H9 (cell line): ENCODE measurements at regions not wholly inside any gene's neighbourhood (a gene's known extent, or its start where the extent isn't known, plus 50 kb on each side); places are given as distances from the start of the nearest gene placed in this dataset.

Experiments used
- DNase-seq: peaks from one replicate; pipeline ENCODE4 v3.0.0-alpha.2; 2017
- H2AFZ ChIP-seq: one replicate; pipeline ENCODE4 v1.6.1; 2013; ENCODE audit warnings: mild to moderate bottlenecking, low read length, control low read depth, moderate library complexity
- H2AK5ac ChIP-seq: 2 replicates; pipeline ENCODE4 v1.6.1; 2013; ENCODE audit warnings: low read length, control low read depth, mixed read lengths; ENCODE audit not compliant: insufficient read length
- H2BK120ac ChIP-seq: one replicate; pipeline ENCODE4 v1.6.1; 2013; ENCODE audit warnings: low read depth, mild to moderate bottlenecking, low read length, control low read depth, inconsistent platforms; ENCODE audit not compliant: poor library complexity, severe bottlenecking
- H2BK12ac ChIP-seq: 2 replicates; pipeline ENCODE4 v1.6.1; 2013; ENCODE audit warnings: low read length, control low read depth, mixed read lengths, low read depth; ENCODE audit not compliant: insufficient read length
- H2BK15ac ChIP-seq: 2 replicates; pipeline ENCODE4 v1.6.1; 2013; ENCODE audit warnings: low read depth, low read length, control low read depth
- H2BK20ac ChIP-seq: one replicate; pipeline ENCODE4 v1.6.1; 2013; ENCODE audit warnings: low read depth, mild to moderate bottlenecking, low read length, control low read depth, inconsistent platforms; ENCODE audit not compliant: poor library complexity, severe bottlenecking
- H2BK5ac ChIP-seq: 2 replicates; pipeline ENCODE4 v1.6.1; 2013; ENCODE audit warnings: low read length, control low read depth, mixed read lengths; ENCODE audit not compliant: insufficient read length
- H3K14ac ChIP-seq: 2 replicates; pipeline ENCODE4 v1.6.1; 2013; ENCODE audit warnings: low read length, control low read depth; ENCODE audit not compliant: insufficient read depth
- H3K18ac ChIP-seq: 2 replicates; pipeline ENCODE4 v1.6.1; 2013; ENCODE audit warnings: low read depth, mild to moderate bottlenecking, mixed read lengths, low read length, control low read depth; ENCODE audit not compliant: insufficient read length
- H3K23ac ChIP-seq: 2 replicates; pipeline ENCODE4 v1.6.1; 2013; ENCODE audit warnings: low read length, control low read depth, mixed read lengths, low read depth; ENCODE audit not compliant: insufficient read length
- H3K23me2 ChIP-seq: 2 replicates; pipeline ENCODE4 v1.6.1; 2013; ENCODE audit warnings: low read depth, mild to moderate bottlenecking, mixed read lengths, low read length, control low read depth; ENCODE audit not compliant: insufficient read length, poor library complexity, severe bottlenecking
- H3K27ac ChIP-seq: 2 replicates; pipeline ENCODE4 v1.5.1; 2013; ENCODE audit warnings: low read length, control low read depth, mixed read lengths, low read depth; ENCODE audit not compliant: insufficient read length
- H3K27me3 ChIP-seq: 2 replicates; pipeline ENCODE4 v1.6.1; 2013; ENCODE audit warnings: low read length, control low read depth, inconsistent platforms; ENCODE audit not compliant: insufficient read depth
- H3K4ac ChIP-seq: 2 replicates; pipeline ENCODE4 v1.6.1; 2013; ENCODE audit warnings: low read depth, mild to moderate bottlenecking, control low read depth, inconsistent platforms, low read length, moderate library complexity
- H3K4me1 ChIP-seq: 2 replicates; pipeline ENCODE4 v1.6.1; 2013; ENCODE audit warnings: low read length, control low read depth, inconsistent platforms; ENCODE audit not compliant: insufficient read depth
- H3K4me2 ChIP-seq: 2 replicates; pipeline ENCODE4 v1.6.1; 2013; ENCODE audit warnings: low read length, control low read depth, mixed read lengths; ENCODE audit not compliant: insufficient read length, insufficient read depth
- H3K56ac ChIP-seq: 2 replicates; pipeline ENCODE4 v1.6.1; 2013; ENCODE audit warnings: low read depth, mild to moderate bottlenecking, mixed read lengths, low read length, control low read depth; ENCODE audit not compliant: insufficient read length
- H3K79me1 ChIP-seq: 2 replicates; pipeline ENCODE4 v1.6.1; 2013; ENCODE audit warnings: low read depth, mild to moderate bottlenecking, moderate library complexity, low read length, control low read depth, inconsistent platforms; ENCODE audit not compliant: insufficient read depth, poor library complexity, severe bottlenecking
- H3K79me2 ChIP-seq: 2 replicates; pipeline ENCODE4 v1.6.1; 2013; ENCODE audit warnings: low read length, control low read depth, inconsistent platforms; ENCODE audit not compliant: insufficient read depth
- H3K9ac ChIP-seq: 2 replicates; pipeline ENCODE4 v1.6.1; 2013; ENCODE audit warnings: low read length, control low read depth, mixed read lengths; ENCODE audit not compliant: insufficient read length; ENCODE audit errors: extremely low read depth
- H3K9me3 ChIP-seq: one replicate; pipeline ENCODE4 v1.6.1; 2013; ENCODE audit warnings: low read depth, low read length, inconsistent platforms; ENCODE audit not compliant: control insufficient read depth
- H3T11ph ChIP-seq: one replicate; pipeline ENCODE4 v1.6.1; 2013; ENCODE audit warnings: mild to moderate bottlenecking, low read length, control low read depth, inconsistent platforms
- H4K20me1 ChIP-seq: one replicate; pipeline ENCODE4 v1.6.1; 2013; ENCODE audit not compliant: control insufficient read depth, insufficient read length, insufficient read depth
- H4K5ac ChIP-seq: 2 replicates; pipeline ENCODE4 v1.6.1; 2013; ENCODE audit warnings: low read depth, mild to moderate bottlenecking, mixed read lengths, low read length, control low read depth; ENCODE audit not compliant: insufficient read length
- H4K8ac ChIP-seq: replicated peaks from 2 replicates; pipeline ENCODE4 v1.6.1; 2013; ENCODE audit warnings: low read length, control low read depth, mixed read lengths, low read depth; ENCODE audit not compliant: insufficient read length
- H4K91ac ChIP-seq: 2 replicates; pipeline ENCODE4 v1.6.1; 2013; ENCODE audit warnings: low read depth, mild to moderate bottlenecking, moderate library complexity, mixed read lengths, low read length, control low read depth; ENCODE audit not compliant: insufficient read length
- H3K27ac Mint-ChIP-seq, 3 experiments: 2 replicates in 2 of 3; 3 replicates in 1 of 3; pipeline ENCODE4 v1.8.0; 2020 to 2021; ENCODE audit warnings: mixed read lengths in 3 of 3, mild to moderate bottlenecking in 1 of 3, moderate library complexity in 1 of 3
- H3K27me3 Mint-ChIP-seq: 2 replicates; pipeline ENCODE4 v1.8.0; 2021; ENCODE audit warnings: low read depth, mild to moderate bottlenecking, moderate library complexity, mixed read lengths
- H3K36me3 Mint-ChIP-seq, 3 experiments: 2 replicates in 2 of 3; 3 replicates in 1 of 3; pipeline ENCODE4 v1.8.0; 2020 to 2021; ENCODE audit warnings: low read depth in 3 of 3, mixed read lengths in 3 of 3; ENCODE audit not compliant: insufficient read depth in 1 of 3
- H3K4me1 Mint-ChIP-seq, 2 experiments: 2 replicates each; pipeline ENCODE4 v1.8.0; 2020; ENCODE audit warnings: mixed read lengths in 2 of 2
- H3K4me3 Mint-ChIP-seq, 2 experiments: 2 replicates in 1 of 2; 3 replicates in 1 of 2; pipeline ENCODE4 v1.8.0; 2020 to 2021; ENCODE audit warnings: mild to moderate bottlenecking in 2 of 2, mixed read lengths in 2 of 2, moderate library complexity in 1 of 2
- H3K9me3 Mint-ChIP-seq, 2 experiments: 2 replicates in 1 of 2; 3 replicates in 1 of 2; pipeline ENCODE4 v1.8.0; 2020; ENCODE audit warnings: mild to moderate bottlenecking in 2 of 2, mixed read lengths in 2 of 2, moderate library complexity in 1 of 2
- CTCF ChIP-seq: fragments of 200-600 bp; sonication (generic); conservative IDR thresholded peaks from 3 replicates; pipeline ENCODE4 v1.8.0; 2021; ENCODE audit warnings: antibody characterized with exemption, mild to moderate bottlenecking
- WGBS: extraction: QIAGEN DNeasy Blood & Tissue Kit; methylation state at CpG from one replicate; pipeline ENCODE4 v1.1.7; 2013; ENCODE audit warnings: missing lambda C conversion rate, low lambda C conversion rate, mixed read lengths; ENCODE audit not compliant: insufficient read length; ENCODE audit errors: extremely low coverage; 5-methylcytosine and 5-hydroxymethylcytosine counted together

GRCh38 chr1:213652109-213652508 lies 335.7 kb upstream of the PROX1 start:
- Histone ChIP-seq H2BK15ac (no peak overlapping the region), H3K18ac (no peak overlapping the region), H2BK120ac (no peak overlapping the region), H3K14ac (no peak overlapping the region), H3K23me2 (no peaks in the 10 kb centered on the region), H4K20me1 (no peaks in the 10 kb centered on the region), H3K4me2 (no peak overlapping the region), H2BK5ac (no peak overlapping the region), H4K91ac (no peak overlapping the region), H4K5ac (no peak overlapping the region), H3K79me1 (no peaks in the 10 kb centered on the region), H3K27me3 (no peaks in the 10 kb centered on the region), H3K4ac (no peak overlapping the region), H2BK20ac (no peak overlapping the region), H4K8ac (no peak overlapping the region), H3K27ac (no peak overlapping the region), H3K23ac (no peak overlapping the region), H3K9me3 (no peaks in the 10 kb centered on the region), H3K79me2 (no peaks in the 10 kb centered on the region), H2AK5ac (no peak overlapping the region), H3T11ph (no peak overlapping the region), H3K4me1 (no peaks in the 10 kb centered on the region; the same call in 1 of the 2 replicates), H3K9ac (no peak overlapping the region), H2AFZ (no peak overlapping the region), H2BK12ac (no peak overlapping the region), H3K56ac (no peak overlapping the region)
- no peak for TF ChIP-seq CTCF
- Mint-ChIP-seq H3K36me3 (no peaks in the 10 kb centered on the region), H3K4me3 (no peak overlapping the region), H3K4me1 (peaks cover 23 to 25% of the 10 kb centered on the region in 2 experiments), H3K9me3 (no peaks in the 10 kb centered on the region), H3K27me3 (peaks cover 5% of the 10 kb centered on the region; the same call in 1 of the 2 replicates), H3K27ac (no peak overlapping the region)
- no peak for DNase-seq
- no CpG with 5 or more reads among the region's 4 CpGs for WGBS
